Cardiac fibroblast (primary cell): ENCODE measurements at regions not wholly inside any gene's neighbourhood (a gene's known extent, or its start where the extent isn't known, plus 50 kb on each side); places are given as distances from the start of the nearest gene placed in this dataset.

ENCODE experiments used
- DNase-seq, 2 donors: peaks; one replicate each; pipeline versions ENCODE4 v3.0.0 to v3.0.0-alpha.2; 2010; ENCODE audit warnings: low read depth in 2 of 2
- H3K4me3 ChIP-seq, 2 donors: replicated peaks in 1 of 2; 1 replicate in 1 of 2; 2 replicates in 1 of 2; pipeline ENCODE4 v1.5.1; 2011; ENCODE audit warnings: low read depth in 2 of 2, low read length in 2 of 2, mild to moderate bottlenecking in 2 of 2, moderate library complexity in 1 of 2
- CTCF ChIP-seq: IDR thresholded peaks from one replicate; pipeline ENCODE4 v1.5.1; 2011; ENCODE audit warnings: low read depth, mild to moderate bottlenecking, low read length, inconsistent platforms

- no peak for DNase-seq
- TF ChIP-seq CTCF = no peak
- no peak overlapping the region for H3K4me3 ChIP-seq
These were observed 63.9 kb downstream of the RDH14 start for GRCh38 chr2:18496516-18496915.

GRCh38 chr2:18495058-18495457, 65.4 kb downstream of the RDH14 start:
- DNase-seq = no peak
- H3K4me3 ChIP-seq = no peak overlapping the region
- TF ChIP-seq CTCF = no peak

DNA sequence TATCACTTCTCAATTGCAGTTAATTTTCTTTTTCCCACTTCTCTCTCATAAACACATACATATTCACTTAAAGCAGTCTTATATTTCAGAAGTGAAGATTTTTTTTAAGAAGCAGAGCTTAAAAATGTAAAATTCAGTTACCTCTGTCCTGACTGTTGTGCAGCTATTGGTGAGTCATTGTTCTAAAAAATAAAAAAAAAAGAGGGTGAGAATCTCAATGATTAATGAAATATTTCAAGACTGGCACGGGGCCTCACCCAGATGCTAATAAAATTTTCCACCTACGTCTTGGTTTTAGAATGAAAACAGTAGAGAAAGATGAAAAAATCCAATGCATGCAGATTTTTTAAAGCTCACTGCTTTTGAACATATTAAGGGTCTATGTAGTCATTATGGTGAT, 67.7 kb downstream of the RDH14 start:
- no peak for TF ChIP-seq CTCF
- no peak for DNase-seq
- H3K4me3 ChIP-seq = no peak overlapping the region

DNA sequence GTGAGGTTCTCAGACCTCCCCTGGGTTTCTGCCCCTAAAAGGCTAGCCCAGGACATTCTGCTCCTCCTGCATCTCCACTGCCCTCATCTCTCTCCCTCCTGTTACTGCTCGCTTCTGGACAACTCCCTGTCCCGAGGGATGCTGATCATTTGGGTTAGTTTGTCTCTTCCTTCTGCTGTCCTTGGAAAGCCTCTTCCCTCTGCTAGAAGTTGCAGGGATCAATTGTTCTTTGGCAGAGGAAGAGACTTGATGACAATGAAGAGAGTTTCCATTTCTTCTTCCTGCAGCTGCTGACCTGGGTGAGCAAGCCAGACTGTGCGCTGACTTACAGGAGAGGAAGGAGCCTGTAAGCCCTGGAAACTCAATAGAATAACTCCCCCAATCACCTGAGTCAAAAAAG, 68.9 kb downstream of the RDH14 start:
- DNase-seq = no peak
- no peak for TF ChIP-seq CTCF
- H3K4me3 ChIP-seq = no peak overlapping the region

GRCh38 chr2:18490901-18491300, 69.6 kb downstream of the RDH14 start:
- DNase-seq = no peak
- TF ChIP-seq CTCF = no peak
- H3K4me3 ChIP-seq = no peak overlapping the region

- H3K4me3 ChIP-seq = no peak overlapping the region
- TF ChIP-seq CTCF = no peak
- no peak for DNase-seq
These were observed 73.1 kb downstream of the RDH14 start for GRCh38 chr2:18487106-18487913.

DNA sequence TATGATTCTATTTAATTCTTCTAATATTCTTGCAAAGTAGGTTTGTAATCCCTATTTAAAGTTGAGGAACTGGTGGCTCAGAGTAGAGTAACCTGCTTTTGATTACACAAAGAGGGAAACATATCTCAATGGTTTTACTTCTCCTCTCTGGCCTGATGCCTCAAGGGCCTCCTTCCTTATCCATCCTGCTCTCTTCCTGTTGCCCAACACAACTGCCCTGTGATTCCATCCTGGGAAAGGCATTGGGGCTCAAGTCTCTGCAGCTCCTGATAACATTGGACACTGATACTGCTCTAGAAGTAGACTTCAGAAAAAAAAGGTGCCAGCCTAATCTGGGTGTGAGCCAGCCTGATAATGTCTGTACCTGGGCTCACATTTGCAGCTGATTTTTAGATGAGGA, 75.8 kb downstream of the RDH14 start:
- no peak for TF ChIP-seq CTCF
- DNase-seq = peak in 1 of 2 donors; percentile 14
- no peak overlapping the region for H3K4me3 ChIP-seq
